ENCODE measurements at regions not wholly inside any gene's neighbourhood (a gene's known extent, or its start where the extent isn't known, plus 50 kb on each side); places are given as distances from the start of the nearest gene placed in this dataset.

DNA sequence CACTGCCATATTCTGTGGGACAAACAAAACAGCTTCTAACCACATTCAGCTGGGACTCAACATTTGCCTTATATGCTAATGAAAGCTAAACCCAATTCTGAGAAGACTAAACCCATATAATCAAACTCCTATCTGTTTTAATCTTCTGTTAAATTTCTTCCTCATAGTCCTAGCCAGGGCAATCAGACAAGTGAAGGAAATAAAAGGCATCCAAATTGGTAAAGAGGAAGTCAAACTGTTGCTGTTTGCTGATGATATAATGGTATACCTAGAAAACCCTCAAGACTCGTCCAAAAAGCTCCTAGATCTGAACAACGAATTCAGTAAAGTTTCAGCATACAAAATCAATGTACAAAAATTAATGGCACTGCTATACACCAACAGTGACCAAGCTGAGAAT, 157.1 kb downstream of the PHLDA1 start:
- ChIA-PET CTCF (no interaction called here), POLR2A (no interaction called here)
- Mint-ChIP-seq H3K36me3 (ENCODE audit: insufficient read depth, unreplicated experiment) (peaks cover 6% of the 10 kb centered on the region), H3K4me1 (ENCODE audit: low read depth, unreplicated experiment) (peaks cover 37% of the 10 kb centered on the region), H3K9me3 (ENCODE audit: unreplicated experiment) (peaks cover 14% of the 10 kb centered on the region), H3K27me3 (ENCODE audit: insufficient read depth, unreplicated experiment) (no peaks in the 10 kb centered on the region), H3K4me3 (ENCODE audit: unreplicated experiment) (no peak overlapping the region), H3K27ac (ENCODE audit: unreplicated experiment) (no peak overlapping the region)
- BruUV-seq (replicated peaks) = no TSS peak
- H3K4me3 ChIP-seq (ENCODE audit: low read depth, low read length) = no peak overlapping the region
- TF ChIP-seq, protein P1, sequence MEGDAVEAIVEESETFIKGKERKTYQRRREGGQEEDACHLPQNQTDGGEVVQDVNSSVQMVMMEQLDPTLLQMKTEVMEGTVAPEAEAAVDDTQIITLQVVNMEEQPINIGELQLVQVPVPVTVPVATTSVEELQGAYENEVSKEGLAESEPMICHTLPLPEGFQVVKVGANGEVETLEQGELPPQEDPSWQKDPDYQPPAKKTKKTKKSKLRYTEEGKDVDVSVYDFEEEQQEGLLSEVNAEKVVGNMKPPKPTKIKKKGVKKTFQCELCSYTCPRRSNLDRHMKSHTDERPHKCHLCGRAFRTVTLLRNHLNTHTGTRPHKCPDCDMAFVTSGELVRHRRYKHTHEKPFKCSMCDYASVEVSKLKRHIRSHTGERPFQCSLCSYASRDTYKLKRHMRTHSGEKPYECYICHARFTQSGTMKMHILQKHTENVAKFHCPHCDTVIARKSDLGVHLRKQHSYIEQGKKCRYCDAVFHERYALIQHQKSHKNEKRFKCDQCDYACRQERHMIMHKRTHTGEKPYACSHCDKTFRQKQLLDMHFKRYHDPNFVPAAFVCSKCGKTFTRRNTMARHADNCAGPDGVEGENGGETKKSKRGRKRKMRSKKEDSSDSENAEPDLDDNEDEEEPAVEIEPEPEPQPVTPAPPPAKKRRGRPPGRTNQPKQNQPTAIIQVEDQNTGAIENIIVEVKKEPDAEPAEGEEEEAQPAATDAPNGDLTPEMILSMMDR (IDR thresholded peaks at IDR 0.05; ENCODE audit: insufficient read depth in 1 of 2, low read depth in 1 of 2, low read length in 1 of 2, severe bottlenecking in 1 of 2, unreplicated experiment in 1 of 2) = no peak
- H3K4me1 ChIP-seq = peaks cover 46% of the 10 kb centered on the region
- H3K36me3 ChIP-seq (ENCODE audit: control insufficient read depth, insufficient read depth, low read length) = no peaks in the 10 kb centered on the region
- H3K27me3 ChIP-seq (replicated peaks; ENCODE audit: control insufficient read depth, insufficient read depth, low read length) = no peaks in the 10 kb centered on the region
- peaks cover 14% of the 10 kb centered on the region for H3K9me3 ChIP-seq
- no peak for DNase-seq
- intact Hi-C loops (cut with micrococcal nuclease; ENCODE audit: unreplicated experiment) = no loop called here

DNA sequence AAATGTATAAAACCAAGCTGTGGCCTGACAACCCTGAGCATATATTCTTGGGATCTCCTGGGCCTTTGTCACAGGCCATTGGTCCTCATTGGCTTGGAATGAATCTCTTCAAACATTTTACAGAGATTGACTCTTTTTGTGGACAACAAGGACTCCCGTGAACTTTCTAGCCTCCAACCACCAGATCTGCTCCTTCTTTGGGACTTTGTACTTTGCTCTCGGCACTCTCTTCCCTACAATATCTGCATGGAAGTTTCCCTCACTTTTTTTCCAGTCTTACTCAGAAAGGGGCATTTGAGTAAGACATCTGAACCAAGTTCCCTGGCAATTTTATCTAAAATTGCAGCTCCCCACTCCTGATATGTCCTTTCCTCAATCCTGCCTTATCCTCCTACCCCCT, 158.8 kb downstream of the PHLDA1 start:
- Mint-ChIP-seq H3K27me3 (ENCODE audit: insufficient read depth, unreplicated experiment) (no peaks in the 10 kb centered on the region), H3K27ac (ENCODE audit: unreplicated experiment) (peak overlapping the region; percentile 10), H3K4me1 (ENCODE audit: low read depth, unreplicated experiment) (peaks cover 27% of the 10 kb centered on the region), H3K9me3 (ENCODE audit: unreplicated experiment) (peaks cover 17% of the 10 kb centered on the region), H3K36me3 (ENCODE audit: insufficient read depth, unreplicated experiment) (peaks cover 6% of the 10 kb centered on the region), H3K4me3 (ENCODE audit: unreplicated experiment) (no peak overlapping the region)
- Histone ChIP-seq H3K9me3 (peaks cover 14% of the 10 kb centered on the region), H3K36me3 (ENCODE audit: control insufficient read depth, insufficient read depth, low read length) (no peaks in the 10 kb centered on the region), H3K27me3 (replicated peaks; ENCODE audit: control insufficient read depth, insufficient read depth, low read length) (no peaks in the 10 kb centered on the region), H3K4me3 (ENCODE audit: low read depth, low read length) (no peak overlapping the region), H3K4me1 (peaks cover 30% of the 10 kb centered on the region)
- DNase-seq = no peak
- no TSS peak for BruUV-seq (replicated peaks)
- intact Hi-C loops (cut with micrococcal nuclease; ENCODE audit: unreplicated experiment) = no loop called here
- ChIA-PET CTCF (no interaction called here), POLR2A (no interaction called here)
- TF ChIP-seq, protein P1 (IDR thresholded peaks at IDR 0.05; ENCODE audit: insufficient read depth in 1 of 2, low read depth in 1 of 2, low read length in 1 of 2, severe bottlenecking in 1 of 2, unreplicated experiment in 1 of 2) = no peak

DNA sequence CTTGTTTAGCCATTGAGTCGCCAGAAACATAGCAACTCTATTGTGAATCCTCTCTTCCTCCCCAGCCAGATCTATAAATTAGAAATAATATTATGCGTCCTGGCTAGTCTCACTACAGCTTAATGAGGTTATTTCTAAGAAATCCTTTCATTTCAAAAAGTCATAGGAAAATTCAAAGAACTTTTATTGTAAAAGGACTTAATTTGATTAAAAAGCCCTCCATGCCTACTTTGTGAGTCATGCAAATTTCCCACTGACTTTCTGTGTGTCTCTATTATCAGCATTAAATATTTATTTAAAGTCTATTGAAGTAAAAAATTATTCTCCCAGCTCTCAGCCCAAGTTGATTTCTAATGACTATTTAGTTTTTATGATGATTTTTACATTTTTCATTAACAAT, 160.7 kb downstream of the PHLDA1 start:
- Histone ChIP-seq H3K4me3 (ENCODE audit: low read depth, low read length) (no peak overlapping the region), H3K9me3 (peaks cover 14% of the 10 kb centered on the region), H3K27me3 (replicated peaks; ENCODE audit: control insufficient read depth, insufficient read depth, low read length) (no peaks in the 10 kb centered on the region), H3K36me3 (ENCODE audit: control insufficient read depth, insufficient read depth, low read length) (no peaks in the 10 kb centered on the region), H3K4me1 (peaks cover 11% of the 10 kb centered on the region; the same call in 1 of the 2 replicates)
- Mint-ChIP-seq H3K36me3 (ENCODE audit: insufficient read depth, unreplicated experiment) (peaks cover 6% of the 10 kb centered on the region), H3K4me1 (ENCODE audit: low read depth, unreplicated experiment) (peaks cover 8% of the 10 kb centered on the region), H3K27me3 (ENCODE audit: insufficient read depth, unreplicated experiment) (no peaks in the 10 kb centered on the region), H3K4me3 (ENCODE audit: unreplicated experiment) (no peak overlapping the region), H3K27ac (ENCODE audit: unreplicated experiment) (no peak overlapping the region), H3K9me3 (ENCODE audit: unreplicated experiment) (peaks cover 33% of the 10 kb centered on the region)
- TF ChIP-seq, protein P1 (IDR thresholded peaks at IDR 0.05; ENCODE audit: insufficient read depth in 1 of 2, low read depth in 1 of 2, low read length in 1 of 2, severe bottlenecking in 1 of 2, unreplicated experiment in 1 of 2) = no peak
- DNase-seq = no peak
- BruUV-seq (replicated peaks) = no TSS peak
- intact Hi-C loops (cut with micrococcal nuclease; ENCODE audit: unreplicated experiment) = no loop called here
- ChIA-PET POLR2A (no interaction called here), CTCF (no interaction called here)
